ENCODE measurements at regions not wholly inside any gene's neighbourhood (a gene's known extent, or its start where the extent isn't known, plus 50 kb on each side); places are given as distances from the start of the nearest gene placed in this dataset.

DNA sequence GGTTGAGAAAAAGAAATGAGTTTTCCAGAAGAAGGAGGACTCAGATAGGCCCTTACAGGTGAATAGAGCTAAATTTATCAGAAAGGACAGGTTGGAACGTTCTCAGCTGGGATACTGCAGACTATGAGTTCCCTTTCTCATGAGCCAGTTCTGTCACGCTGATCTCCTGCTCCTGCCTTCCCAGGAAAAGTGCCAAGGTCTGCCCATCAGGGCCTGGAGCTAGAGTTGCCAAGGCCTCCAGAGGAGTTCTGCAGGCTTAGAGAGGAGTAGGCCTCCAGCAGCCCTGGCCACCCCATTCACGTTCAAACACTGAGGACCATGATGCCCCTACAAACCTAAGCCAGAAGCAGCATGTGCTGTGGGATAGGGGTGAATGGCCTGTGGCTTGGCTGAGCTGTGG is 126.8 kb upstream of the TNR start:
- no peak overlapping the region for H3K4me3 ChIP-seq (ENCODE audit: low read length)
- TF ChIP-seq, protein P1, sequence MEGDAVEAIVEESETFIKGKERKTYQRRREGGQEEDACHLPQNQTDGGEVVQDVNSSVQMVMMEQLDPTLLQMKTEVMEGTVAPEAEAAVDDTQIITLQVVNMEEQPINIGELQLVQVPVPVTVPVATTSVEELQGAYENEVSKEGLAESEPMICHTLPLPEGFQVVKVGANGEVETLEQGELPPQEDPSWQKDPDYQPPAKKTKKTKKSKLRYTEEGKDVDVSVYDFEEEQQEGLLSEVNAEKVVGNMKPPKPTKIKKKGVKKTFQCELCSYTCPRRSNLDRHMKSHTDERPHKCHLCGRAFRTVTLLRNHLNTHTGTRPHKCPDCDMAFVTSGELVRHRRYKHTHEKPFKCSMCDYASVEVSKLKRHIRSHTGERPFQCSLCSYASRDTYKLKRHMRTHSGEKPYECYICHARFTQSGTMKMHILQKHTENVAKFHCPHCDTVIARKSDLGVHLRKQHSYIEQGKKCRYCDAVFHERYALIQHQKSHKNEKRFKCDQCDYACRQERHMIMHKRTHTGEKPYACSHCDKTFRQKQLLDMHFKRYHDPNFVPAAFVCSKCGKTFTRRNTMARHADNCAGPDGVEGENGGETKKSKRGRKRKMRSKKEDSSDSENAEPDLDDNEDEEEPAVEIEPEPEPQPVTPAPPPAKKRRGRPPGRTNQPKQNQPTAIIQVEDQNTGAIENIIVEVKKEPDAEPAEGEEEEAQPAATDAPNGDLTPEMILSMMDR (IDR thresholded peaks at IDR 0.05; ENCODE audit: insufficient read depth, low read depth, low read length, missing control alignments) = no peak
- no peak for DNase-seq (ENCODE audit: low read depth)

DNA sequence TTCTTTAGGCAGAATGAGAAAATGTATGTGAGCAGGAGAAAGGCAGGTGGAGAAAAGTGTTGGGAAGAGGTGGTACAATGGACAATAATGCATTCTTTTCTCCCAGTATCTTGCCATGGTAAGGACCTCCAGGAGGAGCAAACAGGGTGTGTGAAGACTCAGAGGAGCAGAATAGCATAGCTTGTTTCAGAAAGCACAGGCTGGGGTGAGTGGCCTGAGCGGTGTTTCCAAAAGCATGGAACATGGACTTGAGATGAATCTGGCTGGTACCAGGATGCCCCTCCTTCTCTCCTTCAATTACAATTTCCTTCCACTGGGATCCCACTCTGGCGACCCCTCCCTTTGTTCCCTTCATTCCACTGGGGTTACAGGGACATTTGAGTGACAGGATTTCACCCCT is 123.4 kb upstream of the TNR start:
- H3K4me3 ChIP-seq (ENCODE audit: low read length) = no peak overlapping the region
- TF ChIP-seq, protein P1 (IDR thresholded peaks at IDR 0.05; ENCODE audit: insufficient read depth, low read depth, low read length, missing control alignments) = no peak
- no peak for DNase-seq (ENCODE audit: low read depth)

DNA sequence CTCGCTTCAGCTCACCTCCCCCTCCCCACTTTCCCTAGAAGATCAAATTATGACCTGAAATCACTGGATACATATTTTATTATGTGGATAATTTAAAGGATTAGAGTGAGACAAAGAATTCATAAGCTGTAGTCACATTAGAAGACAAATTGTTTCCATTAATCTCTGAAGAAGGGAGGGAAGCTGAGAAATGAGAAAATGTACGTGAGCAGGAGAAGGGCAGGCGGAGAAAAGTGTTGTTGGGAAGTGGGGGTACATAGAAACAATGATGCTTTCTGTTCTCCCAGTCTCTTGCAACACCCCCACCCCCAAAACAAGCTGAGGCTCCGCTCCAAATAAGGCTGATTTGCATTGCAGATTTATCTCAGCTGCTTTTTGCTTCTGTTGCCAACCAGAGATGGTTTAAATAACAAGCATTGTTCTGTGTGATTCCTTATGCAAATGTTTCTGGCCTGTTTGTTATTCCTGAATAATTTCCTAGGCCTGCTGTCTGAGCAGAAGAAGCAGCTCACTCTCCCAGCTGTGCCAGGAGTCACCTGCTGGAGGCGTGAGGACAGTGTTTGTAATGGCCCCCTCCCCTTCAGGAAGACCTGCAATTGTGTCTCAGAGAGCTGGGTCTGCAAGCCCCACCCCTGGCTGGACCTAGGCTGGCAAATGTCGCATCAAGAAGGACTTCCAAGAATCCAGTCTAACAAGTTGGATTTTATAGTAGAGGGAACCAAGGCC is 121.8 kb upstream of the TNR start:
- DNase-seq (ENCODE audit: low read depth) = no peak
- no peak overlapping the region for H3K4me3 ChIP-seq (ENCODE audit: low read length)
- TF ChIP-seq, protein P1 (IDR thresholded peaks at IDR 0.05; ENCODE audit: insufficient read depth, low read depth, low read length, missing control alignments) = no peak

GRCh38 chr1:175864625-175865024 is 121.2 kb upstream of the TNR start:
- TF ChIP-seq, protein P1 (IDR thresholded peaks at IDR 0.05; ENCODE audit: insufficient read depth, low read depth, low read length, missing control alignments) = no peak
- no peak overlapping the region for H3K4me3 ChIP-seq (ENCODE audit: low read length)
- no peak for DNase-seq (ENCODE audit: low read depth)

DNA sequence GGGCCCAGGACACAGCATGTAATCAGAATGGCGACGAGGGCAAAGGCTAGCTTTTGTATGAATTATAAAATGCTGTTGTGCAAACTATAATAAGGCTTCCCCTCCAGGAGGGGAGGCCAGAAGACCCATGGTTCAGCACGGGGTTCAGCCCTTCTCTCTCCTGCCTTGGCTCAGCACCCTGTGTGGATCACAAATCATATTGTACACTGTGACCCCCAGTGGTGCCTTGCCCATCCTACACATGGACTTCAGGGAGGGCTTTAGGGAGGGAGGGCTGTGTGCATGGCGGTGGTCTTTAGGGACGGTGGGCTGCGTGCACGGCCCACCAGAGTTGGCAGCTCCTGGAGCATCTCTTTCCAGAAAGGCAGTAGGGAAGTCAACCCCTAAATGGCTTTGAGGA is 120.8 kb upstream of the TNR start:
- TF ChIP-seq, protein P1 (IDR thresholded peaks at IDR 0.05; ENCODE audit: insufficient read depth, low read depth, low read length, missing control alignments) = no peak
- DNase-seq (ENCODE audit: low read depth) = no peak
- no peak overlapping the region for H3K4me3 ChIP-seq (ENCODE audit: low read length)

- no peak for DNase-seq (ENCODE audit: low read depth)
- TF ChIP-seq, protein P1 (IDR thresholded peaks at IDR 0.05; ENCODE audit: insufficient read depth, low read depth, low read length, missing control alignments) = no peak
- H3K4me3 ChIP-seq (ENCODE audit: low read length) = no peak overlapping the region
These were observed 120.1 kb upstream of the TNR start for GRCh38 chr1:175863299-175864050.
